Uterus (tissue), 3 donors: ENCODE measurements at regions not wholly inside any gene's neighbourhood (a gene's known extent, or its start where the extent isn't known, plus 50 kb on each side); places are given as distances from the start of the nearest gene placed in this dataset.
"Not testable (repeated sequence)": the region's sequence is repeated elsewhere in the genome, so short reads cannot be mapped to it uniquely, and the experiment has no call there.

Experiments
- DNase-seq, 2 donors: peaks; one replicate each; pipeline ENCODE4 v3.0.0-alpha.2; 2019 to 2020
- H3K27ac ChIP-seq, 2 donors: fragments of 200-600 bp; sonication (generic); 1 replicate in 1 of 2; 2 replicates in 1 of 2; pipeline ENCODE4 v1.5.1; 2016 to 2018
- H3K27me3 ChIP-seq, 2 donors: fragments of 200-600 bp; sonication (generic); one replicate each; pipeline ENCODE4 v1.5.1; 2018 to 2019; ENCODE audit warnings: control low read depth in 1 of 2
- H3K36me3 ChIP-seq, 2 donors: fragments of 200-600 bp; sonication (generic); one replicate each; pipeline ENCODE4 v1.5.1; 2019; ENCODE audit warnings: control low read depth in 1 of 2
- H3K4me1 ChIP-seq, 2 donors: fragments of 200-600 bp; sonication (generic); one replicate each; pipeline ENCODE4 v1.5.1; 2018 to 2019; ENCODE audit warnings: control low read depth in 1 of 2
- H3K4me3 ChIP-seq, 2 donors: fragments of 200-600 bp; sonication (generic); 1 replicate in 1 of 2; 2 replicates in 1 of 2; pipeline ENCODE4 v1.5.1; 2018 to 2019; ENCODE audit warnings: mild to moderate bottlenecking in 1 of 2
- H3K9me3 ChIP-seq, 2 donors: fragments of 200-600 bp; sonication (generic); one replicate each; pipeline ENCODE4 v1.5.1; 2019; ENCODE audit warnings: control low read depth in 1 of 2
- POLR2A ChIP-seq, 2 donors: fragments of 450-650 bp; IDR thresholded peaks; one replicate each; pipeline ENCODE4 v1.6.1; 2016; ENCODE audit warnings: antibody characterized with exemption in 2 of 2, mild to moderate bottlenecking in 1 of 2, moderate library complexity in 1 of 2
- intact Hi-C: fragments of 100-400 bp; cut with DNase I; formaldehyde crosslinking; loops from one replicate; pipeline ENCODE4 v1.15.1; 2023; ENCODE audit warnings: low total_unique reads
- TF ChIP-seq, protein P1 (sequence below), 4 experiments: fragments of 200-600 bp in 2 of 4; fragments of 450-650 bp in 2 of 4; sonication (generic) in 2 of 4; IDR thresholded peaks; one replicate each; pipeline ENCODE4 v1.5.1; 2016 to 2019; ENCODE audit warnings: antibody characterized with exemption in 4 of 4, mild to moderate bottlenecking in 2 of 4, moderate library complexity in 1 of 4
- donor health status: DM: yes; HTN: yes; CAD: no.

DNA sequence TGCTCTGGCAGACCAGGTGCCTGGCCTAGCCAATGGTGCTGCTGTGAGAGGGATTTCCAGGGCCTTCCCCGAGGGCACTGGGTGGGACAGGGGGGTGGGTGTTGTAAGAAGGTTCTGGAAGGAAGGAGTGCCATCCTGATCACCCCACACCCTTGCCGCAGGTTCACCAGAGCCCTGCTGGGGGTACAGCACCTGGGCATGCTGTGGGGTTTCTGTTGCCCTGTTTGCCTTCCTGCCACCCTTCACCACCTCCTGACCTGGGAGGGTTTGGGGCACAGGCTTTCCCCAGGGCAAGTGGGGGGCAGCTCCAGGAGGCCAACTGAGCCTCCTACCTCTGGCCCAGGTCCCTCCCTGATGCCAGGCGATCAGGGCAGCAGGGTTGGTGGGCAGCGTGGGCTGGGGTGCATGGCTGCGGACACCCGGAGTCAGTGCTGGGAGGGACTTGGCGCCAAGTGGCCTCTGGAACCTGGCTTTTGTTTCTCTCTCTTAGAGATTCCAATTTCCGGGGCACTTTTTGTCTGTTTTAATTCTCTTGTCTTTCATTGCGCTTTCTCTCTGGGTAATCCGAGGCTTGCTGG is 318.8 kb downstream of the PTPRU start:
- TF ChIP-seq, protein P1, sequence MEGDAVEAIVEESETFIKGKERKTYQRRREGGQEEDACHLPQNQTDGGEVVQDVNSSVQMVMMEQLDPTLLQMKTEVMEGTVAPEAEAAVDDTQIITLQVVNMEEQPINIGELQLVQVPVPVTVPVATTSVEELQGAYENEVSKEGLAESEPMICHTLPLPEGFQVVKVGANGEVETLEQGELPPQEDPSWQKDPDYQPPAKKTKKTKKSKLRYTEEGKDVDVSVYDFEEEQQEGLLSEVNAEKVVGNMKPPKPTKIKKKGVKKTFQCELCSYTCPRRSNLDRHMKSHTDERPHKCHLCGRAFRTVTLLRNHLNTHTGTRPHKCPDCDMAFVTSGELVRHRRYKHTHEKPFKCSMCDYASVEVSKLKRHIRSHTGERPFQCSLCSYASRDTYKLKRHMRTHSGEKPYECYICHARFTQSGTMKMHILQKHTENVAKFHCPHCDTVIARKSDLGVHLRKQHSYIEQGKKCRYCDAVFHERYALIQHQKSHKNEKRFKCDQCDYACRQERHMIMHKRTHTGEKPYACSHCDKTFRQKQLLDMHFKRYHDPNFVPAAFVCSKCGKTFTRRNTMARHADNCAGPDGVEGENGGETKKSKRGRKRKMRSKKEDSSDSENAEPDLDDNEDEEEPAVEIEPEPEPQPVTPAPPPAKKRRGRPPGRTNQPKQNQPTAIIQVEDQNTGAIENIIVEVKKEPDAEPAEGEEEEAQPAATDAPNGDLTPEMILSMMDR (IDR thresholded peaks at IDR 0.05) = no peak
- no peak for TF ChIP-seq POLR2A (IDR thresholded peaks at IDR 0.05)
- Histone ChIP-seq H3K27me3 (no peaks in the 10 kb centered on the region), H3K9me3 (no peaks in the 10 kb centered on the region), H3K36me3 (no peaks in the 10 kb centered on the region), H3K4me1 (no peaks in the 10 kb centered on the region), H3K4me3 (no peak overlapping the region), H3K27ac (no peak overlapping the region)
- intact Hi-C loops = no loop called here
- DNase-seq = no peak

DNA sequence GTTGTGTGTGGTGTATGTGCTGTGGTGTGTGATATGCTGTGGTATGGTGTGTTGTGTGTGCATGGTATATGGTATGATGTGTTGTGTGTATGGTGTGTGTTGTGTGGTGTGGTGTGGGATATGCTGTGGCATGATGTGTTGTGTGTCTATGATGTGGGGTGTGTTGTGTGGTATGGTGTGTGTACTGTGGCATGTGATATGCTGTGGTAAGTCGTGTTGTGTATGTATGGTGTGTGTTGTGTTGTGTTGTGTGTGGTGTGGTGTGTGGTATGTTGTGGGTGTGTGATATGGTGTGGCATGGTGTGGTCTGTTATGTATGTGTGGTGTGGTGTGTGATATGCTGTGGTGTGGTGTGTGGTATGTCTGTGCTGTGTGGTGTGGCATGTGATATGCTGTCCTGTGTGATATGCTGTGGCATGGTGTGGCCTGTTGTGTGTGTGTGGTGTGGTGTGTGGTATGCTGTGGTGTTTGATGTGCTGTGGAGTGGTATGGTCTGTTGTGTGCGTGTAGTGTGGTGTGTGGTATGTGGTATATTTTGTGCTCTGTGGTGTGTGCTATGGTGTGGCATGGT is 318.0 kb downstream of the PTPRU start:
- DNase-seq = no peak
- intact Hi-C loops = no loop called here
- Histone ChIP-seq H3K4me3 (no peak overlapping the region), H3K27ac (no peak overlapping the region), H3K9me3 (no peaks in the 10 kb centered on the region), H3K36me3 (no peaks in the 10 kb centered on the region), H3K27me3 (no peaks in the 10 kb centered on the region), H3K4me1 (no peaks in the 10 kb centered on the region)
- no peak for TF ChIP-seq POLR2A (IDR thresholded peaks at IDR 0.05)
- TF ChIP-seq, protein P1 (IDR thresholded peaks at IDR 0.05) = no peak

DNA sequence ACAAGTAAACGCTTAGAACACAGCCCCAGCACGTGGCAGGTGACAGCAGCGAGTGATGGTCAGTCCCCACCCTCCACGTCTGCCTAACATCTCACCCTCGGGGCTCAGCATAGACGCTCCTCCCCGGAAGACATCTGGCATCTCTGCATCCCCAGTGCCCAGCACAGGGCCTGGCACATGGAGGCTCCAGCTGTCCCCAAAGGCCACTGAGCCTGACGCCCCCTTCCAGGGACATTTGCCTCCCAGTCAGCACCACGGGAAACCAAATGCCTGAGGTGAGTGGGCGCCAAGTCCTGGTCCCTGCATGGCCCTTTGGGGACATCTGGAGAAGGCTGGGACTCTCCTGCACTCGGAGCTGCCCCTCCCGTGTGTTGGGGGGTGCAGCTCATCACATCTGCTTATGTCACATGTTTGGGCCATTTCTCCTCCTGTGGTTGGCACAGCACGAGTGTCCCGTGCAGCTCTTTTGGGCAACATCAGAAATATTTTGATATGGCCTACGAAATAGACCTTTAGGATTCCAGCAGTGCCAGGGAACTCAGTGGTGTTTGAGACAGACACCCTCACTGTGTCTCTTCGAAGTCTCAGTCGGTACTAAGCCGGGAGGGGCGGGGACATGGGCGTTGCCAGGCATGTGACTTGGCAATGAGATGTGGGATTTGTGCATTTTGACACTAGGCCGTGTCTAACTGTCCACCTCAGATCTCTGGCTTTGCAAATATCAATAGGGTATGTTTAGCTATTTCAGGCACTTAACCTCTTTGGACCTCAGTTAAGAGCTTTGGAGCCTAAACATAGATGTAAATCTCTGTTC is 315.0 kb downstream of the PTPRU start:
- H3K27ac ChIP-seq = no peak overlapping the region
- H3K4me1 ChIP-seq = no peaks in the 10 kb centered on the region
- H3K9me3 ChIP-seq = no peaks in the 10 kb centered on the region
- TF ChIP-seq, protein P1 (IDR thresholded peaks at IDR 0.05) = no peak
- no peak for TF ChIP-seq POLR2A (IDR thresholded peaks at IDR 0.05)
- H3K27me3 ChIP-seq = no peaks in the 10 kb centered on the region
- DNase-seq = no peak
- intact Hi-C loops = no loop called here
- H3K36me3 ChIP-seq = no peaks in the 10 kb centered on the region
- H3K4me3 ChIP-seq = no peak overlapping the region

DNA sequence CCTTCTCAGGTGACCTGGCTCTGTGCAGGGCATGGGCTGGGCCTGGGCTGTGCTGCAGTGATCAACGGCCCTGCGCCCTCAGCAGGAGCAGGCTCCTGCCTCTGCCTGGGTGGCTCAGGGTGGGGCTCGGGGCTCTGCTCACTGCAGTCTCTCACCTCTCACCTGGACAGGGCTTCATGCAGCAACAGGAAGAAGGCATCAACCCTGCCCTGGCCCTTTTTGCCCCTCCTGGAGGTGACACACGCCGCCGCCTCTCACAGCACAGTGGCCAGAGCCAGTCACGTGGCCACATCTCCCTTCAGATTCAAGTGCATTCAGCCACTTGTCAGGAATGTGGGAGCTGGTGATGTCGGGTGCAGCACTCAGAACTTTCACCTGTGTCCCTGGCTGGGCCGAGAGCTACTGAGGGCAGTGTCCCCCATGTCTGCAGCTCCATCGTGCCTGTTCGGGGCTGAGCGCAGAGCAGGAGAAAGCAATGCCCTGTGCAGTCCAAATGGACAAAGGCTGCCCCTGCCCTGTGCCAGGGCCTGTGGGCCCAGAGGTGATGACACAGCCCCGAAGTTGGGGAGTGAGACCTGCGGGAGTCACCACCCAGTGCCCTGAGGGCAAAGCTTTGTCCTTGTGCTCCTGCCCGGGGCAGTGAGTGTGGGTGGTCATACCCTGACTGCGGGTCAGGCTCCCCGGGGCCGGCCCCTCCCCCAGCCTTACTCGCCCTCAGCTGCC is 314.0 kb downstream of the PTPRU start:
- Histone ChIP-seq H3K36me3 (no peaks in the 10 kb centered on the region), H3K4me3 (no peak overlapping the region), H3K9me3 (no peaks in the 10 kb centered on the region), H3K4me1 (no peaks in the 10 kb centered on the region), H3K27me3 (no peaks in the 10 kb centered on the region), H3K27ac (no peak overlapping the region)
- DNase-seq = no peak
- TF ChIP-seq POLR2A (IDR thresholded peaks at IDR 0.05) = no peak
- TF ChIP-seq, protein P1 (IDR thresholded peaks at IDR 0.05) = no peak
- intact Hi-C loops = no loop called here

DNA sequence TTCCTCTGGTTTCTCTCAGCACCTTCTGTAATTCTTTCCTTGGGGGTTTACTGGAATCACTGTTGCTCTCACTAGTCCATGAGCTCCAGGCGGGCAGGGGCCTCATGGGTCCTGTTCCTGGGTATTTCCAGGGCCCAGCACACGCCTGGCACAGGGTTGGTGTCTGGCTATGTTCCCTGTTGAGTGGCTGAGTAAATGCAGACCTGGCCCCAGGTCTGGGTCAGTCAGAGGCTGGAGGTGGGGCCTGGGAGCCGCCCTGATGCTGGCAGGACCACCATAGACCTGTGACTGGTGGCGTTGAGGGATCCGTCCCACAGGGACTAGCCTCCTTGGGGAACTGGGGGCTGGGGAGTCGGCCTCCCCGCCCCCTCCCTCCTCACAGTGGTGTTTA is 313.4 kb downstream of the PTPRU start:
- H3K4me1 ChIP-seq, H3K27ac ChIP-seq, H3K9me3 ChIP-seq, H3K4me3 ChIP-seq, DNase-seq, H3K36me3 ChIP-seq, H3K27me3 ChIP-seq: not testable (repeated sequence)
- intact Hi-C loops = loop anchor here (5.0 kb wide), 1 partner anchor 363 kb away; no protein-coding TSS in a partner anchor
